GM21390 (cell line): ENCODE measurements at regions not wholly inside any gene's neighbourhood (a gene's known extent, or its start where the extent isn't known, plus 50 kb on each side); places are given as distances from the start of the nearest gene placed in this dataset.
"Not testable (repeated sequence)": the region's sequence is repeated elsewhere in the genome, so short reads cannot be mapped to it uniquely, and the experiment has no call there.

Experiments used
- ATAC-seq: cut with Tn5 transposase; IDR thresholded peaks from one replicate; pipeline ENCODE4 v1.9.1; 2021; ENCODE audit not compliant: unreplicated experiment

- ATAC-seq = no peak
Observed at GRCh38 chr20:12198281-12198680, 280.6 kb downstream of the BTBD3 start.

GRCh38 chr20:12199703-12200102 lies 282.0 kb downstream of the BTBD3 start:
- no peak for ATAC-seq

GRCh38 chr20:12201289-12201991 lies 283.7 kb downstream of the BTBD3 start:
- no peak for ATAC-seq

- no peak for ATAC-seq
Observed at GRCh38 chr20:12203399-12203798, 285.7 kb downstream of the BTBD3 start.

- ATAC-seq = no peak
Observed at GRCh38 chr20:12203981-12204380, 286.3 kb downstream of the BTBD3 start.

- ATAC-seq = no peak
Observed at GRCh38 chr20:12207875-12208274, 290.2 kb downstream of the BTBD3 start.

GRCh38 chr20:12210591-12210990 lies 292.9 kb downstream of the BTBD3 start:
- ATAC-seq = no peak

- no peak for ATAC-seq
Observed at GRCh38 chr20:12211361-12211760, 293.7 kb downstream of the BTBD3 start.

GRCh38 chr20:12217382-12217781 lies 299.7 kb downstream of the BTBD3 start:
- no peak for ATAC-seq

GRCh38 chr20:12219798-12220197 lies 302.1 kb downstream of the BTBD3 start:
- ATAC-seq = no peak

GRCh38 chr20:12223057-12223456 lies 305.4 kb downstream of the BTBD3 start:
- ATAC-seq = no peak

- no peak for ATAC-seq
Observed at GRCh38 chr20:12225898-12226297, 308.2 kb downstream of the BTBD3 start.

GRCh38 chr20:12229891-12230290 lies 312.2 kb downstream of the BTBD3 start:
- ATAC-seq = no peak

GRCh38 chr20:12237772-12238171 lies 320.1 kb downstream of the BTBD3 start:
- ATAC-seq = no peak

GRCh38 chr20:12241065-12241464 lies 323.4 kb downstream of the BTBD3 start:
- no peak for ATAC-seq

- ATAC-seq = no peak
Observed at GRCh38 chr20:12243327-12243726, 325.6 kb downstream of the BTBD3 start.

- no peak for ATAC-seq
Observed at GRCh38 chr20:12248481-12248880, 330.8 kb downstream of the BTBD3 start.

GRCh38 chr20:12250661-12251060 lies 333.0 kb downstream of the BTBD3 start:
- ATAC-seq = not testable (repeated sequence)

GRCh38 chr20:12252793-12253192 lies 335.1 kb downstream of the BTBD3 start:
- ATAC-seq = no peak

GRCh38 chr20:12255461-12255970 lies 337.8 kb downstream of the BTBD3 start:
- ATAC-seq = no peak

- no peak for ATAC-seq
Observed at GRCh38 chr20:12256806-12257205, 339.1 kb downstream of the BTBD3 start.

GRCh38 chr20:12262747-12263146 lies 345.1 kb downstream of the BTBD3 start:
- no peak for ATAC-seq

- no peak for ATAC-seq
Observed at GRCh38 chr20:12264711-12265110, 347.0 kb downstream of the BTBD3 start.
